GM23338 (cell line): ENCODE measurements at regions not wholly inside any gene's neighbourhood (a gene's known extent, or its start where the extent isn't known, plus 50 kb on each side); places are given as distances from the start of the nearest gene placed in this dataset.

ENCODE experiments used
- EZH2 ChIP-seq: fragments of 200-600 bp; sonication (generic); IDR thresholded peaks from one replicate; pipeline ENCODE4 v1.8.0; 2017; ENCODE audit warnings: antibody characterized with exemption, mild to moderate bottlenecking, low read depth; ENCODE audit not compliant: unreplicated experiment
- POLR2AphosphoS5 ChIP-seq: IDR thresholded peaks from 2 replicates; pipeline ENCODE4 v1.6.1; 2016; ENCODE audit warnings: antibody characterized with exemption, low read depth
- STAT1 ChIP-seq: IDR thresholded peaks from one replicate; pipeline ENCODE4 v1.6.1; 2016; ENCODE audit warnings: antibody characterized with exemption; ENCODE audit not compliant: unreplicated experiment
- TF ChIP-seq, protein P1 (sequence below): IDR thresholded peaks from one replicate; pipeline ENCODE4 v1.6.1; 2018; ENCODE audit warnings: antibody characterized with exemption; ENCODE audit not compliant: unreplicated experiment
- TF ChIP-seq, protein P2 (sequence below), 2 experiments: fragments of 200-600 bp in 1 of 2; sonication (generic) in 1 of 2; conservative IDR thresholded peaks; 2 replicates each; pipeline versions ENCODE4 v1.5.1 to v1.6.1; 2016 to 2017; ENCODE audit warnings: antibody characterized with exemption in 2 of 2, low read depth in 2 of 2, mild to moderate bottlenecking in 2 of 2, moderate library complexity in 1 of 2

DNA sequence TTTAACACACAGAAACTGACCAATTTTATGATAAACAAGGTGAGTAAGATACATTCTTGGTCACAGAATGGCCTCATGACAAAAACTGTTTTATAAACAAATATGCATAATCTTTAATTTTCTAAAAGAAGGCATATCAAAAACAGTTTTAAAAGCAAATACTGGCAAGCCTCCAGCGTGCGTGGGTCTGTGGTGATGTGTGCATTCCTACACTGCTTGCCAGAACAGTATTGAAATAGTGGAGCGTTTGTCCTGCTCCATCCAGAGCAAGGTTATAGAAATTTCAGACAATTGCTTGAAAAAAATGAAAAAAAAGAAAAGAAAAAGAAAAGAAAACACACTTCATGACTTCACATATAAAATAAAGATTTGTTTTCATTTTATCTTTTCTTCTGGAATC, 140.9 kb downstream of the MZT1 start:
- TF ChIP-seq EZH2 (no peak), STAT1 (no peak), POLR2AphosphoS5 (no peak)
- TF ChIP-seq, protein P1, sequence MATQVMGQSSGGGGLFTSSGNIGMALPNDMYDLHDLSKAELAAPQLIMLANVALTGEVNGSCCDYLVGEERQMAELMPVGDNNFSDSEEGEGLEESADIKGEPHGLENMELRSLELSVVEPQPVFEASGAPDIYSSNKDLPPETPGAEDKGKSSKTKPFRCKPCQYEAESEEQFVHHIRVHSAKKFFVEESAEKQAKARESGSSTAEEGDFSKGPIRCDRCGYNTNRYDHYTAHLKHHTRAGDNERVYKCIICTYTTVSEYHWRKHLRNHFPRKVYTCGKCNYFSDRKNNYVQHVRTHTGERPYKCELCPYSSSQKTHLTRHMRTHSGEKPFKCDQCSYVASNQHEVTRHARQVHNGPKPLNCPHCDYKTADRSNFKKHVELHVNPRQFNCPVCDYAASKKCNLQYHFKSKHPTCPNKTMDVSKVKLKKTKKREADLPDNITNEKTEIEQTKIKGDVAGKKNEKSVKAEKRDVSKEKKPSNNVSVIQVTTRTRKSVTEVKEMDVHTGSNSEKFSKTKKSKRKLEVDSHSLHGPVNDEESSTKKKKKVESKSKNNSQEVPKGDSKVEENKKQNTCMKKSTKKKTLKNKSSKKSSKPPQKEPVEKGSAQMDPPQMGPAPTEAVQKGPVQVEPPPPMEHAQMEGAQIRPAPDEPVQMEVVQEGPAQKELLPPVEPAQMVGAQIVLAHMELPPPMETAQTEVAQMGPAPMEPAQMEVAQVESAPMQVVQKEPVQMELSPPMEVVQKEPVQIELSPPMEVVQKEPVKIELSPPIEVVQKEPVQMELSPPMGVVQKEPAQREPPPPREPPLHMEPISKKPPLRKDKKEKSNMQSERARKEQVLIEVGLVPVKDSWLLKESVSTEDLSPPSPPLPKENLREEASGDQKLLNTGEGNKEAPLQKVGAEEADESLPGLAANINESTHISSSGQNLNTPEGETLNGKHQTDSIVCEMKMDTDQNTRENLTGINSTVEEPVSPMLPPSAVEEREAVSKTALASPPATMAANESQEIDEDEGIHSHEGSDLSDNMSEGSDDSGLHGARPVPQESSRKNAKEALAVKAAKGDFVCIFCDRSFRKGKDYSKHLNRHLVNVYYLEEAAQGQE = no peak
- TF ChIP-seq, protein P2, sequence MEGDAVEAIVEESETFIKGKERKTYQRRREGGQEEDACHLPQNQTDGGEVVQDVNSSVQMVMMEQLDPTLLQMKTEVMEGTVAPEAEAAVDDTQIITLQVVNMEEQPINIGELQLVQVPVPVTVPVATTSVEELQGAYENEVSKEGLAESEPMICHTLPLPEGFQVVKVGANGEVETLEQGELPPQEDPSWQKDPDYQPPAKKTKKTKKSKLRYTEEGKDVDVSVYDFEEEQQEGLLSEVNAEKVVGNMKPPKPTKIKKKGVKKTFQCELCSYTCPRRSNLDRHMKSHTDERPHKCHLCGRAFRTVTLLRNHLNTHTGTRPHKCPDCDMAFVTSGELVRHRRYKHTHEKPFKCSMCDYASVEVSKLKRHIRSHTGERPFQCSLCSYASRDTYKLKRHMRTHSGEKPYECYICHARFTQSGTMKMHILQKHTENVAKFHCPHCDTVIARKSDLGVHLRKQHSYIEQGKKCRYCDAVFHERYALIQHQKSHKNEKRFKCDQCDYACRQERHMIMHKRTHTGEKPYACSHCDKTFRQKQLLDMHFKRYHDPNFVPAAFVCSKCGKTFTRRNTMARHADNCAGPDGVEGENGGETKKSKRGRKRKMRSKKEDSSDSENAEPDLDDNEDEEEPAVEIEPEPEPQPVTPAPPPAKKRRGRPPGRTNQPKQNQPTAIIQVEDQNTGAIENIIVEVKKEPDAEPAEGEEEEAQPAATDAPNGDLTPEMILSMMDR (conservative IDR thresholded peaks at IDR 0.05; ENCODE audit: low read depth in 2 of 2) = no peak
